C4-2B (cell line): ENCODE measurements at regions not wholly inside any gene's neighbourhood (a gene's known extent, or its start where the extent isn't known, plus 50 kb on each side); places are given as distances from the start of the nearest gene placed in this dataset.

Source experiments
- CTCF ChIP-seq: fragments of 450-650 bp; conservative IDR thresholded peaks from 2 replicates; pipeline ENCODE4 v1.5.1; 2017; ENCODE audit warnings: mild to moderate bottlenecking
- ZFX ChIP-seq: fragments of 450-650 bp; IDR thresholded peaks from 2 replicates; pipeline ENCODE4 v1.6.1; 2017

DNA sequence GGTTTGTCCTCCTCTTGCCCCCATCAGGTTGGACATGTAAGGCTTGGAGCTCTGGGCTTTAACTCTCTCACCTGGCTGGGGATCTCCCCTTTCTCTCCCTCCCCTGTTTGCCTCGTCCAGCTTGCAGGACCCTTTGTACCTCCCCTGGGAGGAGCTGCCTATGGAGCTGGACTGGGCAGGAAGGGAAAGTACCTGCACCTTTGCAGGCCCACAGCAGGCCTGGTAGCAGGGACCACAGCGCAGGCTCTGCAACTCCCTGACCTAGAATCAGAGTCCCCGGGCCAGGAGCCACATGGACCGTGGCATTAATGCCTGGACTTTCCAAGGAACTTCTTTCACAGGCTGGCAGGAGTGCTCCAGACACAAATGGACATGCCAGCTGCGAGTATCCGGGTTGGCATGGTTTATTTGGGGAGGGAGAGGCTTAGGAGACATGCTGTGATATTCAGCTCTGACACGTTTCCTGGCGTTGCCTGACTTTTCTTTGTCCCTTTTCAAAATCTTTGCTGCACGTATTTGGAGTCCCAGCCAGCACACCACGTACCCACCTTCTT lies 268.5 kb upstream of the EXOC2 start:
- TF ChIP-seq CTCF = no peak
- peak; percentile 17; the same call in 1 of the 2 replicates for TF ChIP-seq ZFX
